SH-SY5Y (cell line): ENCODE measurements at regions not wholly inside any gene's neighbourhood (a gene's known extent, or its start where the extent isn't known, plus 50 kb on each side); places are given as distances from the start of the nearest gene placed in this dataset.

Source experiments
- GATA2 ChIP-seq: IDR thresholded peaks from 2 replicates; pipeline ENCODE4 v1.6.1; 2011; ENCODE audit warnings: mild to moderate bottlenecking, low read depth, low read length
- GATA3 ChIP-seq: IDR thresholded peaks from 2 replicates; pipeline ENCODE4 v1.6.1; 2011; ENCODE audit warnings: low read depth, mild to moderate bottlenecking, low read length, moderate library complexity

GRCh38 chr9:19701274-19701673 is 87.6 kb downstream of the SLC24A2 start:
- TF ChIP-seq GATA3: no peak
- no peak for TF ChIP-seq GATA2
